DND-41 (cell line): ENCODE measurements at regions not wholly inside any gene's neighbourhood (a gene's known extent, or its start where the extent isn't known, plus 50 kb on each side); places are given as distances from the start of the nearest gene placed in this dataset.

ENCODE experiments used
- ATAC-seq: fragments of 200-7000 bp; cut with Tn5 transposase; 3 replicates; pipeline ENCODE4 v1.9.1; 2021; ENCODE audit warnings: low read depth; ENCODE audit not compliant: insufficient read depth
- DNase-seq: peaks from one replicate; pipeline ENCODE4 v3.0.0-alpha.2; 2020
- H2AFZ ChIP-seq: 2 replicates; pipeline ENCODE4 v1.6.0; 2012; ENCODE audit warnings: low read depth, low read length
- H3K27ac ChIP-seq: 2 replicates; pipeline ENCODE4 v1.5.1; 2012; ENCODE audit warnings: low read length, inconsistent platforms
- H3K27me3 ChIP-seq: fragments of 200-600 bp; sonication (generic); 2 replicates; pipeline ENCODE4 v1.6.0; 2012; ENCODE audit warnings: low read length, mild to moderate bottlenecking, inconsistent platforms; ENCODE audit not compliant: insufficient read depth, poor library complexity
- H3K36me3 ChIP-seq: 2 replicates; pipeline ENCODE4 v1.5.1; 2012; ENCODE audit warnings: low read length, inconsistent platforms; ENCODE audit not compliant: insufficient read depth
- H3K4me1 ChIP-seq: 2 replicates; pipeline ENCODE4 v1.5.1; 2012; ENCODE audit warnings: mild to moderate bottlenecking, low read length; ENCODE audit not compliant: insufficient read depth
- H3K4me2 ChIP-seq: 2 replicates; pipeline ENCODE4 v1.6.0; 2012; ENCODE audit warnings: mild to moderate bottlenecking, moderate library complexity, low read length, inconsistent platforms; ENCODE audit not compliant: insufficient read depth
- H3K4me3 ChIP-seq, 2 experiments: fragments of 200-600 bp in 1 of 2; shearing (Covaris generic) in 1 of 2; 2 replicates each; pipeline ENCODE4 v1.5.1; 2012 to 2016; ENCODE audit warnings: inconsistent platforms in 2 of 2, low read length in 2 of 2, mild to moderate bottlenecking in 2 of 2, low read depth in 1 of 2, moderate library complexity in 1 of 2
- H3K79me2 ChIP-seq: 2 replicates; pipeline ENCODE4 v1.6.0; 2012; ENCODE audit warnings: low read length, inconsistent platforms; ENCODE audit not compliant: insufficient read depth
- H3K9ac ChIP-seq: 2 replicates; pipeline ENCODE4 v1.6.0; 2012; ENCODE audit warnings: low read depth, mild to moderate bottlenecking, inconsistent platforms, low read length, moderate library complexity
- H3K9me3 ChIP-seq: 2 replicates; pipeline ENCODE4 v1.5.1; 2012; ENCODE audit warnings: low read length, moderate library complexity, mild to moderate bottlenecking, inconsistent platforms; ENCODE audit not compliant: insufficient read depth, severe bottlenecking
- H4K20me1 ChIP-seq: 2 replicates; pipeline ENCODE4 v1.6.0; 2012; ENCODE audit warnings: low read length; ENCODE audit not compliant: insufficient read depth
- EZH2 ChIP-seq: IDR thresholded peaks from 3 replicates; pipeline ENCODE4 v1.6.1; 2012; ENCODE audit warnings: borderline replicate concordance, low read depth, mild to moderate bottlenecking, moderate library complexity, low read length, inconsistent platforms; ENCODE audit not compliant: severe bottlenecking
- TF ChIP-seq, protein P1 (sequence below): IDR thresholded peaks from 2 replicates; pipeline ENCODE4 v1.5.1; 2012; ENCODE audit warnings: borderline replicate concordance, low read length, moderate library complexity, mild to moderate bottlenecking; ENCODE audit not compliant: poor library complexity, severe bottlenecking; ENCODE audit errors: extremely low read depth

DNA sequence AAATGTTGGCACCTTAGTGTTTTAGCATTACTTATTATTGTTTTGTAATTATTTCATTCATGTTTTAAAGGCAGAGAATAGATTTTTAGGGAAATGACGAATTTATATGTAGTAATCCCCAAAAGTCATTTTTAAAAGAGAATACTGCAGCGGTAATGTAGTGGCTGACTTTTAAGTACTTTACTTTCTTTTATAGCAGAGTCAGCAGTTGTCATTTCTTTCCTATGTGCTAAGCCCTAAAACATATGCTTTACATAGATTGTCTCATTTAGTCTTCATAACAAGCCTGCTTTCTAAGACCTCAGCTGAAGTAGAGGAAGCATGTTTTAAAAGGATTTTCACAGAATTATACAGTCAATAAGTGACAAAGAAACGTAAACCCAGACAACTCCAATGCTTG, 102.1 kb upstream of the PEX5L start:
- H3K4me3 ChIP-seq = no peak overlapping the region
- H3K27ac ChIP-seq = no peak overlapping the region
- DNase-seq = no peak
- no peaks in the 10 kb centered on the region for H3K27me3 ChIP-seq
- H3K9me3 ChIP-seq = no peaks in the 10 kb centered on the region
- H3K9ac ChIP-seq = no peak overlapping the region
- no peaks in the 10 kb centered on the region for H3K36me3 ChIP-seq
- no peaks in the 10 kb centered on the region for H3K79me2 ChIP-seq
- no peak overlapping the region for H2AFZ ChIP-seq
- no peaks in the 10 kb centered on the region for H3K4me1 ChIP-seq
- TF ChIP-seq, protein P1, sequence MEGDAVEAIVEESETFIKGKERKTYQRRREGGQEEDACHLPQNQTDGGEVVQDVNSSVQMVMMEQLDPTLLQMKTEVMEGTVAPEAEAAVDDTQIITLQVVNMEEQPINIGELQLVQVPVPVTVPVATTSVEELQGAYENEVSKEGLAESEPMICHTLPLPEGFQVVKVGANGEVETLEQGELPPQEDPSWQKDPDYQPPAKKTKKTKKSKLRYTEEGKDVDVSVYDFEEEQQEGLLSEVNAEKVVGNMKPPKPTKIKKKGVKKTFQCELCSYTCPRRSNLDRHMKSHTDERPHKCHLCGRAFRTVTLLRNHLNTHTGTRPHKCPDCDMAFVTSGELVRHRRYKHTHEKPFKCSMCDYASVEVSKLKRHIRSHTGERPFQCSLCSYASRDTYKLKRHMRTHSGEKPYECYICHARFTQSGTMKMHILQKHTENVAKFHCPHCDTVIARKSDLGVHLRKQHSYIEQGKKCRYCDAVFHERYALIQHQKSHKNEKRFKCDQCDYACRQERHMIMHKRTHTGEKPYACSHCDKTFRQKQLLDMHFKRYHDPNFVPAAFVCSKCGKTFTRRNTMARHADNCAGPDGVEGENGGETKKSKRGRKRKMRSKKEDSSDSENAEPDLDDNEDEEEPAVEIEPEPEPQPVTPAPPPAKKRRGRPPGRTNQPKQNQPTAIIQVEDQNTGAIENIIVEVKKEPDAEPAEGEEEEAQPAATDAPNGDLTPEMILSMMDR = no peak
- TF ChIP-seq EZH2 = no peak
- H4K20me1 ChIP-seq = no peaks in the 10 kb centered on the region
- H3K4me2 ChIP-seq = no peak overlapping the region
- ATAC-seq = no peak

DNA sequence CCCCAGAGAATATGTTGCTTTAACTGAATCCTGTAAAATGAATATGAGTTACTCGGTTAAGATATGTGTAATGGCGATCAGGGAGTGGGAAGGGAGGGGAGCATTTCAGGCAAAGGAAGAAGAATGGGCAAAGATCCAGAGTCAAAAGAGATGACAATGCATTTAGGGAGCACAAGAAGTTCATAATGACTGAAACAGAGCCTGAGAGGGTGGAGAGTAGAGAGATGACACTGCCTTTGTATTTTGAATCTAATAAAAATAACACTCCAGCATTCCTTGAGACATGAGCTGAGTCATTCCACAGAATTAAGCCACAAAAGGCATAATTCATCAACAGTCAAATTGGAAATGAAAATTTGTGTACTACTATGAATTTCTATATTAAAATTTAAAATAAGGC, 105.3 kb upstream of the PEX5L start:
- DNase-seq (no peak), ATAC-seq (no peak)
- no peaks in the 10 kb centered on the region for H3K79me2 ChIP-seq
- no peaks in the 10 kb centered on the region for H3K36me3 ChIP-seq
- TF ChIP-seq, protein P1 = no peak
- TF ChIP-seq EZH2 = no peak
- H3K4me2 ChIP-seq = no peak overlapping the region
- H2AFZ ChIP-seq = peak overlapping the region; percentile 42; the same call in 1 of the 2 replicates
- no peak overlapping the region for H3K4me3 ChIP-seq
- no peaks in the 10 kb centered on the region for H3K4me1 ChIP-seq
- no peak overlapping the region for H3K9ac ChIP-seq
- H3K27ac ChIP-seq = no peak overlapping the region
- no peaks in the 10 kb centered on the region for H3K27me3 ChIP-seq
- no peaks in the 10 kb centered on the region for H4K20me1 ChIP-seq
- no peaks in the 10 kb centered on the region for H3K9me3 ChIP-seq

DNA sequence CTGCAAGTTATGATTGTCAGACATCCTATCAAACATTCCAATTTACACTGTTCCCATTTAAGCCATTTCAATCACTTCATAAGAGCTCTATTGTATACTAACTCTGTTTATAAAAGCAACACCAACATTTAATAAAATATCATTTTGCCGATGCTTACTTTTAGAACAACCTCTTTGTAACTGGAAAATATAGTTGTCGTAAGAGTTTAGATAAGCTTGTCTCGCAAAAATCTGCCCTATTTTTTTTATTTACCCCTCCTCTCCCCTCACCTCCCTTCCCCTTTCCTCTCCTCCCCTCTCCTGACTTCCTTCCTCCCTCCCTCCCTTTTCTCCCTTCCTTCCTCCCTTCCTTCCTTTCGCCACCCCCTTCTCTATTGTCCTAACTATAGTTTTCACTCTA, 105.7 kb upstream of the PEX5L start:
- Histone ChIP-seq H3K36me3 (no peaks in the 10 kb centered on the region), H3K4me3 (no peak overlapping the region), H4K20me1 (no peaks in the 10 kb centered on the region), H3K79me2 (no peaks in the 10 kb centered on the region), H3K27ac (no peak overlapping the region), H3K4me2 (no peak overlapping the region), H2AFZ (no peak overlapping the region), H3K4me1 (no peaks in the 10 kb centered on the region), H3K27me3 (no peaks in the 10 kb centered on the region), H3K9ac (no peak overlapping the region), H3K9me3 (no peaks in the 10 kb centered on the region)
- TF ChIP-seq, protein P1 = no peak
- no peak for TF ChIP-seq EZH2
- DNase-seq = no peak
- no peak for ATAC-seq

DNA sequence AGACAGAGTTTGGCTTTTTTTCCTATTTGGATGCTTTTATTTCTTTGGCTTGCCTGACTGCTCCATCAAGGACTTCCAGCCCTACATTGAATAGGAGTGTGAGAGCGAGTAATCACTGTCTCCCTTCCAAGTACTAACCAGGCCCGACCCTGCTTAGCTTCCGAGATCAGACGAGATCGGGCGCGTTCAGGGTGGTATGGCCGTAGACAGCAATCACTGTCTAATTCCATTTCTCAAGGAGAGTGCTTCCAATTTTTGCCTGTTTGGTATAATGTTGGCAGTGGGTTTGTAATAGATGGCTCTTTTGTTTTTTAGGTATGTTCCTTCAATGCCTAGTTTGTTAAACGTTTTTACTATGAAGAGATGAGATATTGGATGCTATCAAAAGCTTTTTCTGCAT, 125.0 kb upstream of the PEX5L start:
- no peaks in the 10 kb centered on the region for H3K79me2 ChIP-seq
- no peak overlapping the region for H3K4me2 ChIP-seq
- no peak for DNase-seq
- no peaks in the 10 kb centered on the region for H3K36me3 ChIP-seq
- TF ChIP-seq, protein P1 = no peak
- TF ChIP-seq EZH2 = no peak
- H3K4me1 ChIP-seq = peaks cover 13% of the 10 kb centered on the region
- no peak overlapping the region for H3K27ac ChIP-seq
- H3K9me3 ChIP-seq = no peaks in the 10 kb centered on the region
- no peak for ATAC-seq
- no peaks in the 10 kb centered on the region for H4K20me1 ChIP-seq
- H3K9ac ChIP-seq = no peak overlapping the region
- no peaks in the 10 kb centered on the region for H3K27me3 ChIP-seq
- H3K4me3 ChIP-seq = no peak overlapping the region
- H2AFZ ChIP-seq = no peak overlapping the region
